Panc1 (cell line): ENCODE measurements at regions not wholly inside any gene's neighbourhood (a gene's known extent, or its start where the extent isn't known, plus 50 kb on each side); places are given as distances from the start of the nearest gene placed in this dataset.

Experiments
- ATAC-seq: fragments of 200-7000 bp; cut with Tn5 transposase; 2 replicates; pipeline ENCODE4 v1.9.1; 2020; ENCODE audit warnings: mild to moderate bottlenecking, moderate library complexity
- BruUV-seq: library from RNA; stranded (reverse); fragments of 400-500 nt; replicated peaks from 2 replicates; lab custom pipeline; 2021; lab: Mats Ljungman, UMichigan
- CTCF ChIA-PET: fragments of 300-600 bp; sonication (Branson Sonifier 250); formaldehyde crosslinking; loops from one replicate; lab custom pipeline; 2022; ENCODE audit warnings: antibody characterized with exemption; lab: Charles Lee
- POLR2A ChIA-PET: fragments of 300-600 bp; sonication (Branson Sonifier 250); formaldehyde crosslinking; loops from one replicate; lab custom pipeline; 2022; ENCODE audit warnings: antibody characterized with exemption; lab: Charles Lee
- DNase-seq: peaks from one replicate; pipeline ENCODE4 v3.0.0-alpha.2; 2010; ENCODE audit warnings: low read depth, low spot score
- H3K27ac ChIP-seq: 2 replicates; pipeline ENCODE4 v1.5.1; 2011; ENCODE audit warnings: mild to moderate bottlenecking, low read length, inconsistent platforms
- H3K27me3 ChIP-seq: fragments of 200-500 bp; sonication (Bioruptor generic); 2 replicates; pipeline ENCODE4 v1.6.0; 2014; ENCODE audit warnings: low read length, inconsistent platforms; ENCODE audit not compliant: control insufficient read depth, insufficient read depth
- H3K36me3 ChIP-seq: fragments of 200-500 bp; sonication (Bioruptor generic); 2 replicates; pipeline ENCODE4 v1.5.1; 2014; ENCODE audit warnings: inconsistent platforms, mild to moderate bottlenecking, low read length, moderate library complexity; ENCODE audit not compliant: control insufficient read depth, insufficient read depth
- H3K4me1 ChIP-seq: 2 replicates; pipeline ENCODE4 v1.5.1; 2011; ENCODE audit warnings: inconsistent platforms, mild to moderate bottlenecking, low read length, moderate library complexity; ENCODE audit not compliant: control insufficient read depth, insufficient read depth
- H3K4me3 ChIP-seq, 2 experiments: 2 replicates each; pipeline ENCODE4 v1.5.1; 2011 to 2012; ENCODE audit warnings: low read depth in 2 of 2, low read length in 2 of 2, mild to moderate bottlenecking in 2 of 2, inconsistent platforms in 1 of 2, moderate library complexity in 1 of 2
- H3K9me3 ChIP-seq: fragments of 200-500 bp; sonication (Bioruptor generic); 2 replicates; pipeline ENCODE4 v1.5.1; 2014; ENCODE audit warnings: low read depth, mild to moderate bottlenecking, inconsistent platforms, low read length, moderate library complexity; ENCODE audit not compliant: control insufficient read depth, insufficient read depth
- CTCF ChIP-seq: fragments of 450-650 bp; IDR thresholded peaks from 2 replicates; pipeline ENCODE4 v1.5.1; 2017; ENCODE audit warnings: mild to moderate bottlenecking
- POLR2AphosphoS5 ChIP-seq: IDR thresholded peaks from 2 replicates; pipeline ENCODE4 v1.6.1; 2012; ENCODE audit warnings: mild to moderate bottlenecking, low read depth, low read length, moderate library complexity
- REST ChIP-seq, 2 experiments: IDR thresholded peaks; 2 replicates each; pipeline ENCODE4 v1.6.1; 2011 to 2012; ENCODE audit warnings: low read depth in 2 of 2, control low read depth in 1 of 2, low read length in 1 of 2, mild to moderate bottlenecking in 1 of 2, moderate library complexity in 1 of 2; ENCODE audit not compliant: insufficient read depth in 1 of 2
- SIN3A ChIP-seq: IDR thresholded peaks from 2 replicates; pipeline ENCODE4 v1.6.1; 2012; ENCODE audit warnings: low read depth, mild to moderate bottlenecking, low read length, moderate library complexity, borderline replicate concordance; ENCODE audit not compliant: insufficient read depth
- TCF7L2 ChIP-seq: IDR thresholded peaks from 2 replicates; pipeline ENCODE4 v1.6.1; 2011; ENCODE audit warnings: mild to moderate bottlenecking, low read depth, low read length, inconsistent platforms
- in situ Hi-C: cut with HindIII; loops from 2 replicates; pipeline ENCODE4 v1.10.0; 2016; ENCODE audit warnings: low sequenced_read_pairs, low pct_unique_long_range_greater_than_20kb
- intact Hi-C: fragments of 100-400 bp; cut with micrococcal nuclease; formaldehyde crosslinking; loops from one replicate; pipeline ENCODE4 v1.10.0; 2022; ENCODE audit not compliant: unreplicated experiment

DNA sequence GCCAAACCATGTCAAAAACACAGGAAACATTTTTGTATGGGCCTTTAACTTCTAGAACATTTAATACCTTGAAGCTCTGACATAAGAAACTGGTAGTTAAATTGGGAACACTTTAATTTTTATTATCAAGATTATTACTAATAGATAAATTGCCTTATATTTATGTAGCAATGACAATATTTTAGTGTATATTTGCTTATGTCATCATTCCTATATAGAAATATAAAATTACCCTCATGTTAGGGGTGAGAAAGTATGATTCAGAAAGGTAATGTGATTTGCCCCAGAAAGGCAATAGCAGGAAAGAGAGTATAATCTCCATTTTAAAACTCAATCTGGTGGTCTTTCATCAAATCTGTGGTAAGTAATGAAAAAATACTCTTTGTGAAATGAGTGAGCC is 147.4 kb downstream of the IL15 start:
- in situ Hi-C loops = no loop called here
- no peaks in the 10 kb centered on the region for H3K36me3 ChIP-seq

DNA sequence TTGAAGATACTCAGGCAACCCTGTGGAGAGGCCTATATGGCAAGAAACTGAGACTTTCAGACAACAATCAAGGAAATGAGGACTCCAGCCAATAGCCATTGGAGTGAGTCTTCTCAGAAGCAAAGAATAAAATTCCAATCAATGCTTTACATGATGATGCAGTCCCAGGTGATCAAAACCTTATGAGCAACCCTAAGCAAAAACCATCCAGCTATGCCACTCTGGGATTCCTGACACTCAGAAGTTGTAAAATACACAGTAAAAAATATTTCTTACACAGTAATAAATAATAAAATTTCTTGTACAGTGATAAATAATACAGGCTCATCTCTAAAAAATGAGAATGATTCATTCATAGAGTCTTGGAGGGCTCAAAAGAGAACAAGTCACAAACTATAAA is 150.6 kb downstream of the IL15 start:
- in situ Hi-C loops (no loop called here), intact Hi-C loops (no loop called here)
- no peak overlapping the region for H3K27ac ChIP-seq
- CTCF ChIA-PET = no interaction called here
- H3K27me3 ChIP-seq = no peaks in the 10 kb centered on the region
- H3K4me1 ChIP-seq = no peaks in the 10 kb centered on the region
- DNase-seq = no peak
- TF ChIP-seq CTCF (no peak), TCF7L2 (no peak), SIN3A (no peak), REST (IDR thresholded peaks at IDR 0.05; ENCODE audit: insufficient read depth in 1 of 2, low read depth in 2 of 2, low read length in 1 of 2) (no peak)
- H3K4me3 ChIP-seq = no peak overlapping the region
- POLR2A ChIA-PET = no interaction called here
- no peaks in the 10 kb centered on the region for H3K9me3 ChIP-seq
- no peaks in the 10 kb centered on the region for H3K36me3 ChIP-seq
- ATAC-seq = no peak
- no TSS peak for BruUV-seq

More for the DNA sequence above, 147.4 kb downstream of the IL15 start:
- BruUV-seq = no TSS peak
- H3K27ac ChIP-seq = no peak overlapping the region
- H3K27me3 ChIP-seq = no peaks in the 10 kb centered on the region
- no peak for ATAC-seq
- POLR2A ChIA-PET = no interaction called here
- intact Hi-C loops = no loop called here
- CTCF ChIA-PET = no interaction called here
- TF ChIP-seq POLR2AphosphoS5 = no peak
- TF ChIP-seq TCF7L2 = no peak
- no peak for TF ChIP-seq REST (IDR thresholded peaks at IDR 0.05; ENCODE audit: insufficient read depth in 1 of 2, low read depth in 2 of 2, low read length in 1 of 2)
- no peak for TF ChIP-seq SIN3A
- no peak for TF ChIP-seq CTCF
- no peak for DNase-seq
- no peaks in the 10 kb centered on the region for H3K9me3 ChIP-seq
- no peak overlapping the region for H3K4me3 ChIP-seq
- no peaks in the 10 kb centered on the region for H3K4me1 ChIP-seq
